HEK293 (cell line): ENCODE measurements at regions not wholly inside any gene's neighbourhood (a gene's known extent, or its start where the extent isn't known, plus 50 kb on each side); places are given as distances from the start of the nearest gene placed in this dataset.

ENCODE experiments used
- CTCF ChIA-PET: fragments of 350-600 bp; formaldehyde crosslinking; extraction: SDS; loops from one replicate; lab custom pipeline; 2021; ENCODE audit warnings: antibody characterized with exemption; lab: Yijun Ruan, JAX
- POLR2A ChIA-PET: fragments of 300-600 bp; formaldehyde crosslinking; extraction: SDS; loops from one replicate; lab custom pipeline; 2020; ENCODE audit warnings: antibody characterized with exemption, inconsistent platforms; lab: Yijun Ruan, JAX
- H3K27ac ChIP-seq: fragments of 200-500 bp; sonication (Bioruptor generic); 2 replicates; pipeline ENCODE4 v1.5.1; 2014; ENCODE audit warnings: low read depth, low read length, control low read depth, inconsistent platforms; ENCODE audit errors: extremely low read depth
- H3K36me3 ChIP-seq, 2 experiments: fragments of 200-500 bp in 1 of 2; sonication (Bioruptor generic) in 1 of 2; 1 replicate in 1 of 2; 2 replicates in 1 of 2; pipeline ENCODE4 v1.5.1; 2014 to 2017; ENCODE audit warnings: inconsistent platforms in 2 of 2, low read length in 2 of 2; ENCODE audit not compliant: control insufficient read depth in 2 of 2, insufficient read depth in 1 of 2
- H3K4me1 ChIP-seq: fragments of 200-500 bp; sonication (Bioruptor generic); 2 replicates; pipeline ENCODE4 v1.5.1; 2014; ENCODE audit warnings: mild to moderate bottlenecking, low read length, inconsistent platforms; ENCODE audit not compliant: control insufficient read depth, insufficient read depth
- H3K4me3 ChIP-seq: 2 replicates; pipeline ENCODE4 v1.5.1; 2011; ENCODE audit warnings: low read depth, mild to moderate bottlenecking, control low read depth, low read length, moderate library complexity
- H3K9me3 ChIP-seq: fragments of 200-500 bp; sonication (Bioruptor generic); 2 replicates; pipeline ENCODE4 v1.5.1; 2014; ENCODE audit warnings: low read depth, low read length, inconsistent platforms; ENCODE audit not compliant: control insufficient read depth, insufficient read depth
- AEBP2 ChIP-seq: fragments of 450-650 bp; formaldehyde crosslinking; IDR thresholded peaks from 2 replicates; pipeline ENCODE4 v1.5.1; 2016; ENCODE audit warnings: missing biosample characterization, missing genetic modification characterization, borderline replicate concordance
- EGR2 ChIP-seq: fragments of 450-650 bp; formaldehyde crosslinking; IDR thresholded peaks from 2 replicates; pipeline ENCODE4 v1.5.1; 2016; ENCODE audit warnings: low read depth, missing biosample characterization, missing genetic modification characterization
- GLI4 ChIP-seq: fragments of 450-650 bp; formaldehyde crosslinking; IDR thresholded peaks from 2 replicates; pipeline ENCODE4 v1.5.1; 2016; ENCODE audit warnings: missing biosample characterization, missing genetic modification characterization
- HOXD13 ChIP-seq: sonication (generic); formaldehyde crosslinking; IDR thresholded peaks from 2 replicates; pipeline ENCODE4 v1.8.0; 2022; ENCODE audit warnings: missing genetic modification reagents, borderline replicate concordance
- MEIS1 ChIP-seq: sonication (generic); formaldehyde crosslinking; IDR thresholded peaks from 2 replicates; pipeline ENCODE4 v1.8.1; 2022; ENCODE audit warnings: missing genetic modification reagents, mild to moderate bottlenecking, borderline replicate concordance
- MYNN ChIP-seq: fragments of 450-650 bp; formaldehyde crosslinking; IDR thresholded peaks from 2 replicates; pipeline ENCODE4 v1.5.1; 2016; ENCODE audit warnings: missing biosample characterization, missing genetic modification characterization, borderline replicate concordance
- OVOL3 ChIP-seq: fragments of 450-650 bp; formaldehyde crosslinking; IDR thresholded peaks from 2 replicates; pipeline ENCODE4 v1.5.1; 2016; ENCODE audit warnings: missing biosample characterization, missing genetic modification characterization
- PBX3 ChIP-seq: sonication (generic); formaldehyde crosslinking; IDR thresholded peaks from 2 replicates; pipeline ENCODE4 v1.8.1; 2022; ENCODE audit warnings: mild to moderate bottlenecking, moderate library complexity, missing genetic modification reagents
- PRDM1 ChIP-seq: fragments of 450-650 bp; formaldehyde crosslinking; IDR thresholded peaks from 2 replicates; pipeline ENCODE4; 2016; ENCODE audit warnings: missing biosample characterization, missing genetic modification characterization
- YY1 ChIP-seq: fragments of 450-650 bp; formaldehyde crosslinking; IDR thresholded peaks from 2 replicates; pipeline ENCODE4 v1.5.1; 2018; ENCODE audit warnings: missing biosample characterization, missing genetic modification characterization
- ZBTB48 ChIP-seq: fragments of 450-650 bp; formaldehyde crosslinking; IDR thresholded peaks from 2 replicates; pipeline ENCODE4 v1.5.1; 2016; ENCODE audit warnings: missing biosample characterization, missing genetic modification characterization
- ZBTB8A ChIP-seq: fragments of 450-650 bp; formaldehyde crosslinking; IDR thresholded peaks from 2 replicates; pipeline ENCODE4 v1.5.1; 2016; ENCODE audit warnings: missing biosample characterization, missing genetic modification characterization
- ZFP41 ChIP-seq: fragments of 450-650 bp; formaldehyde crosslinking; IDR thresholded peaks from 2 replicates; pipeline ENCODE4 v1.5.1; 2016; ENCODE audit warnings: missing biosample characterization, missing genetic modification characterization, borderline replicate concordance
- ZNF138 ChIP-seq: fragments of 450-650 bp; formaldehyde crosslinking; IDR thresholded peaks from 2 replicates; pipeline ENCODE4 v1.5.1; 2016; ENCODE audit warnings: missing biosample characterization, missing genetic modification characterization, borderline replicate concordance
- ZNF157 ChIP-seq: fragments of 450-650 bp; formaldehyde crosslinking; IDR thresholded peaks from 2 replicates; pipeline ENCODE4 v1.5.1; 2016; ENCODE audit warnings: missing biosample characterization, missing genetic modification characterization
- ZNF184 ChIP-seq: fragments of 450-650 bp; IDR thresholded peaks from 2 replicates; pipeline ENCODE4 v1.5.1; 2018; ENCODE audit warnings: missing biosample characterization, mild to moderate bottlenecking, missing genetic modification characterization
- ZNF394 ChIP-seq: fragments of 450-650 bp; formaldehyde crosslinking; IDR thresholded peaks from 2 replicates; pipeline ENCODE4 v1.5.1; 2016; ENCODE audit warnings: missing biosample characterization, missing genetic modification characterization, mild to moderate bottlenecking, moderate library complexity, borderline replicate concordance
- ZNF416 ChIP-seq: fragments of 450-650 bp; formaldehyde crosslinking; IDR thresholded peaks from 2 replicates; pipeline ENCODE4 v1.5.1; 2016; ENCODE audit warnings: missing biosample characterization, missing genetic modification characterization
- ZNF560 ChIP-seq: fragments of 450-650 bp; formaldehyde crosslinking; IDR thresholded peaks from 2 replicates; pipeline ENCODE4 v1.5.1; 2017; ENCODE audit warnings: missing biosample characterization, missing genetic modification characterization, borderline replicate concordance
- ZNF664 ChIP-seq: fragments of 450-650 bp; formaldehyde crosslinking; IDR thresholded peaks from 2 replicates; pipeline ENCODE4 v1.5.1; 2016; ENCODE audit warnings: missing biosample characterization, missing genetic modification characterization
- TF ChIP-seq, protein P1 (sequence below): fragments of 450-650 bp; formaldehyde crosslinking; IDR thresholded peaks from 2 replicates; pipeline ENCODE4 v1.5.1; 2017; ENCODE audit warnings: missing biosample characterization, missing genetic modification characterization

DNA sequence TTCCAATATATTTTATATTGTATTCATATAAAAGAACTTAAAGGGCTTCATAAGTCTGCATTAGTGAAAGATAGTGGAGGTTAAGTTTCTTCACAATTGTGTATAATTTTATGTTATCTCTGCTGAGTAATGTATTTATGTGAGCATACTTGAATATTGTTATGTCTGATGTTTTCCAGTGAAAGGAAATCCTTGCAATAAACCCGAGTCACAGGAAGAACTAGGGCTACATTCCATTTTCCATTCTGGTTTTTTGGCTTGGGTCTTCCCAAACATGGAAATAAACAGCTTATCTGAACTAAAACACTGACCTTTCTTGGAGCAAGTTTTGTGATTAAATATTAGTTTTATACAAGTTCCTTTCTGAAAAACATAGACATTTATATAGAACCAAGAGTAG, 231.3 kb upstream of the GPRIN3 start:
- POLR2A ChIA-PET: no interaction called here
- CTCF ChIA-PET: no interaction called here
- Histone ChIP-seq H3K36me3 (no peaks in the 10 kb centered on the region), H3K9me3 (no peaks in the 10 kb centered on the region), H3K27ac (no peak overlapping the region), H3K4me1 (0 out of 2 replicates have a peak, but pooled peaks cover 3% of the 10 kb centered on the region), H3K4me3 (no peak overlapping the region)
- TF ChIP-seq MYNN (tag by site-specific recombination) (no peak), ZNF157 (tag by site-specific recombination) (no peak), ZNF394 (tag by site-specific recombination) (no peak), PBX3 (CRISPR knock-in tag) (no peak), AEBP2 (tag by site-specific recombination) (no peak), ZNF138 (tag by site-specific recombination) (no peak), ZBTB8A (tag by site-specific recombination) (no peak)
- TF ChIP-seq, protein P1, sequence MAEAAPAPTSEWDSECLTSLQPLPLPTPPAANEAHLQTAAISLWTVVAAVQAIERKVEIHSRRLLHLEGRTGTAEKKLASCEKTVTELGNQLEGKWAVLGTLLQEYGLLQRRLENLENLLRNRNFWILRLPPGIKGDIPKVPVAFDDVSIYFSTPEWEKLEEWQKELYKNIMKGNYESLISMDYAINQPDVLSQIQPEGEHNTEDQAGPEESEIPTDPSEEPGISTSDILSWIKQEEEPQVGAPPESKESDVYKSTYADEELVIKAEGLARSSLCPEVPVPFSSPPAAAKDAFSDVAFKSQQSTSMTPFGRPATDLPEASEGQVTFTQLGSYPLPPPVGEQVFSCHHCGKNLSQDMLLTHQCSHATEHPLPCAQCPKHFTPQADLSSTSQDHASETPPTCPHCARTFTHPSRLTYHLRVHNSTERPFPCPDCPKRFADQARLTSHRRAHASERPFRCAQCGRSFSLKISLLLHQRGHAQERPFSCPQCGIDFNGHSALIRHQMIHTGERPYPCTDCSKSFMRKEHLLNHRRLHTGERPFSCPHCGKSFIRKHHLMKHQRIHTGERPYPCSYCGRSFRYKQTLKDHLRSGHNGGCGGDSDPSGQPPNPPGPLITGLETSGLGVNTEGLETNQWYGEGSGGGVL (tag by site-specific recombination): no peak

DNA sequence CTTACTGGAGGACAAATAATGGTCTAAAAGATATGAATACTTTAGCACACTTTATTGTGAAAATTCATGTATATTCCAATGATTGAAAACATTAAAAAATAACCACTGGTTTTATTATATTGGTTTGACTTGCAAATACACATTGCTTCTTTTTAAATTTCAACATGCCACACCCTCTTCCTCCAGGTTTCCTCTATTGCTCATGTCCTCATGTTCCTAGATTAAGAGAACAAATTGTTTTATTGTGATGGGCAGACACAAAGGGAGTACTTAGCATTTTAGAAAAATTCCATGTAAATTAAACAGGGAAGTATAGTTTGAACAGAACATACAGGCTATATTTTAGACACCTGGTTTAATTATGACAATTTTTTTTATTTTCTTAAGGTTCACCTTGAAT, 230.6 kb upstream of the GPRIN3 start:
- Histone ChIP-seq H3K36me3 (no peaks in the 10 kb centered on the region), H3K4me1 (0 out of 2 replicates have a peak, but pooled peaks cover 3% of the 10 kb centered on the region), H3K4me3 (no peak overlapping the region), H3K9me3 (no peaks in the 10 kb centered on the region), H3K27ac (no peak overlapping the region)
- ChIA-PET POLR2A (no interaction called here), CTCF (no interaction called here)
- TF ChIP-seq ZFP41 (tag by site-specific recombination) (no peak), GLI4 (tag by site-specific recombination) (no peak), PRDM1 (tag by site-specific recombination) (no peak), ZNF416 (tag by site-specific recombination) (no peak), YY1 (no peak), EGR2 (tag by site-specific recombination) (no peak), OVOL3 (tag by site-specific recombination) (no peak), ZBTB48 (tag by site-specific recombination) (no peak), ZNF184 (tag by site-specific recombination) (no peak), ZNF560 (tag by site-specific recombination) (no peak), ZBTB8A (tag by site-specific recombination) (no peak), ZNF664 (tag by site-specific recombination) (no peak), MEIS1 (CRISPR knock-in tag) (no peak), HOXD13 (CRISPR knock-in tag) (no peak)
